ENCODE measurements at regions not wholly inside any gene's neighbourhood (a gene's known extent, or its start where the extent isn't known, plus 50 kb on each side); places are given as distances from the start of the nearest gene placed in this dataset.

DNA sequence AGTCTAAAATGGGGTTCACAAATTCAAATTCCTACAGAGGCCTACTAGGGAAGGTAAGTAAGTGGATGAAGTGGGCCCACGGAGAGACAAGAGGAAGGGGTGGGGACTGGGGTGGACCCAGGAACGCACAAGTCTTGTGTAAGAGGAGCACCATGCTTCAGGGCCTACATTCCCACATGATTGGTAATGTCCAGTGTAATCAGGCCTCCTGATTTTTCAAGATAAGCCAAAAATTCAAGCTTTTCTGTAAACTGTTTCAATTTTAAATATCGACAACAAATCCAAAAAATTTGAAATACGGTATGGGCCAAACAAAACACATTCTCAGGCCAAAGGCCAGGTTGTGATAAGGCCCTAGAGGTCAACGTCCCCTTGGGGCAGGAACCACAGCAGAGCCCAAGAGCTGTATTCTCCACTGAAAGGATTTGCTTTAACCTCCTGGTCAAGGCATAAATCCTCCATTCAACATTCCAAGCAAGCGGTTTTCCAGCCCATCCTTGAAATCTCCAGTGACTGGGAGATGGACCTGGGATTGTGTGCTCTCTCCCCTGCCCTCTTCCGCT lies 116.4 kb downstream of the TRIM29 start:
- ChIA-PET POLR2A (no interaction called here), CTCF (no interaction called here)
- DNase-seq (ENCODE audit: low read depth, low spot score), result no peak
- Histone ChIP-seq H3K27me3 (ENCODE audit: control insufficient read depth, insufficient read depth, low read length) (peaks cover 16% of the 10 kb centered on the region), H3K27ac (ENCODE audit: low read depth, low read length) (no peak overlapping the region), H3K4me3 (ENCODE audit: low read depth, low read length) (no peak overlapping the region), H3K9me3 (ENCODE audit: control insufficient read depth, insufficient read depth, low read length) (peaks cover 3% of the 10 kb centered on the region; the same call in 1 of the 2 replicates)
- TF ChIP-seq CTCF (IDR thresholded peaks at IDR 0.05; ENCODE audit: low read depth, low read length), result no peak

GRCh38 chr11:120020981-120021380 lies 116.9 kb downstream of the TRIM29 start:
- H3K4me3 ChIP-seq (ENCODE audit: low read depth, low read length), result no peak overlapping the region
- H3K27me3 ChIP-seq (ENCODE audit: control insufficient read depth, insufficient read depth, low read length), result peaks cover 21% of the 10 kb centered on the region
- ChIA-PET POLR2A (no interaction called here), CTCF (no interaction called here)
- H3K9me3 ChIP-seq (ENCODE audit: control insufficient read depth, insufficient read depth, low read length), result peaks cover under 1% of the 10 kb centered on the region; the same call in 1 of the 2 replicates
- DNase-seq (ENCODE audit: low read depth, low spot score), result no peak
- no peak for TF ChIP-seq CTCF (IDR thresholded peaks at IDR 0.05; ENCODE audit: low read depth, low read length)
- H3K27ac ChIP-seq (ENCODE audit: low read depth, low read length), result no peak overlapping the region

DNA sequence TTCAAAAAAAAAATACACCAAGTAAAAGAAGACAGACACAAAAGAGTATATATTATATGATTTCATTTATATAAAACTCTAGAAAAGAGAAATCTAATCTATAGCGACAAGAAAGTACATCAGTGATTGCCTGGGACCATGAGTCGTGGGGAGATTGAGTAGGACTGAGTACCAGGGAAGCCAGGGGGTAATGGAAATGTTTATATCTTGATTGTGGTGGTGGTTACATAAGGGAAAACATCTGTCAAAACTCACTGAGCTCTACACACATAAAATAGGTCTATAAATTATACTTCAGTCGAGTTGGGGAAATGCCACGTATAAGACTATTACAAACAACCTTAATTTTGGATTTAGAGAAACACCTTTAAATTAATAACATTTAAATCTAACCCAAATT lies 117.4 kb downstream of the TRIM29 start:
- no peak overlapping the region for H3K27ac ChIP-seq (ENCODE audit: low read depth, low read length)
- no peaks in the 10 kb centered on the region for H3K9me3 ChIP-seq (ENCODE audit: control insufficient read depth, insufficient read depth, low read length)
- no peak for DNase-seq (ENCODE audit: low read depth, low spot score)
- ChIA-PET POLR2A (no interaction called here), CTCF (no interaction called here)
- H3K27me3 ChIP-seq (ENCODE audit: control insufficient read depth, insufficient read depth, low read length), result peaks cover 24% of the 10 kb centered on the region
- no peak overlapping the region for H3K4me3 ChIP-seq (ENCODE audit: low read depth, low read length)
- TF ChIP-seq CTCF (IDR thresholded peaks at IDR 0.05; ENCODE audit: low read depth, low read length), result no peak

DNA sequence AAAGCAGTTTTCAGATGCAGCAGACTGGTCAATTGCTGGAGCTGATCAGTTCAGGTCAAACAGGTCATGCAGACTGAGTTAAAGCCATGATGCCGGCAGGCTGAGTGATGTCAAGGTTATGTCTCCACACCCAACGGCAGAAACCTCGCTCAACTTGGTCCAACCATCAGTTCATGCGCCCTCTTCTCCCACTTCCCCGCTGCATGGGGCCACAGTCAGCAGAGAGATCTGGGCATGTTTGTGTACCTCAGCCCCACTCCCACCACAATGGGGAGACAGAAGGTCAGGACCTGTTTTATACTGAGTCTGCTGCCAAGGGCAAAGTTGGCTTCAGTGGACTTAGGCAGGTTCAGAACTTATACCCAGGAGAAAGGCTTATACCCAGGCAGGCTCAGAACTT lies 118.7 kb downstream of the TRIM29 start:
- Histone ChIP-seq H3K27ac (ENCODE audit: low read depth, low read length) (no peak overlapping the region), H3K9me3 (ENCODE audit: control insufficient read depth, insufficient read depth, low read length) (no peaks in the 10 kb centered on the region), H3K27me3 (ENCODE audit: control insufficient read depth, insufficient read depth, low read length) (peaks cover 20% of the 10 kb centered on the region), H3K4me3 (ENCODE audit: low read depth, low read length) (no peak overlapping the region)
- ChIA-PET POLR2A (no interaction called here), CTCF (no interaction called here)
- no peak for TF ChIP-seq CTCF (IDR thresholded peaks at IDR 0.05; ENCODE audit: low read depth, low read length)
- DNase-seq (ENCODE audit: low read depth, low spot score), result no peak

- H3K27ac ChIP-seq (ENCODE audit: low read depth, low read length), result no peak overlapping the region
- ChIA-PET CTCF (no interaction called here), POLR2A (no interaction called here)
- no peaks in the 10 kb centered on the region for H3K9me3 ChIP-seq (ENCODE audit: control insufficient read depth, insufficient read depth, low read length)
- H3K4me3 ChIP-seq (ENCODE audit: low read depth, low read length), result no peak overlapping the region
- DNase-seq (ENCODE audit: low read depth, low spot score), result no peak
- H3K27me3 ChIP-seq (ENCODE audit: control insufficient read depth, insufficient read depth, low read length), result peaks cover 23% of the 10 kb centered on the region
- TF ChIP-seq CTCF (IDR thresholded peaks at IDR 0.05; ENCODE audit: low read depth, low read length), result no peak
Measured at GRCh38 chr11:120017582-120018150, 120.2 kb downstream of the TRIM29 start.
